ENCODE measurements at regions not wholly inside any gene's neighbourhood (a gene's known extent, or its start where the extent isn't known, plus 50 kb on each side); places are given as distances from the start of the nearest gene placed in this dataset.

DNA sequence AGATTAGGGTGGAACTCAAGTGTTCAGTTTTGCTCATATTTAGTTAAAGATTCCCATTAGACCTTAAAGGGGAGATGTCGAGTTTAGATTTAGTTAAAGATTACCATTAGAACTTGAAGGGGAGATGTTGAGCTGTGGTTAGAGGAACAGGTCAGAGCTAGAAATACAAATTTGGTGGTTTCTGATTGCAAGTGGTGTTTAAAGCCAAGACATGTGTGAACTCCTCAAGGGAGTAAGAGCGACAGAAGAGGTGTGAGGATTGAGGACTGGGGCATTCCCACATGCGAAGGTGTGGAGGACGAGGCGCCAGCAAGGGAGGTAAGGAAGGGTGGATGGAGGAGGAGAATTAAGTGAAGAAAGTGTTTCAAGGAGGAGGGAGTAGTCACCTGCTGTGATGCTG lies 168.6 kb downstream of the IER5 start:
- Mint-ChIP-seq H3K36me3 (no peaks in the 10 kb centered on the region), H3K27ac (no peak overlapping the region), H3K27me3 (peaks cover 31% of the 10 kb centered on the region), H3K4me3 (no peak overlapping the region), H3K9me3 (peaks cover 10% of the 10 kb centered on the region), H3K4me1 (ENCODE audit: unreplicated experiment) (peaks cover 2% of the 10 kb centered on the region)
- TF ChIP-seq, protein P1, sequence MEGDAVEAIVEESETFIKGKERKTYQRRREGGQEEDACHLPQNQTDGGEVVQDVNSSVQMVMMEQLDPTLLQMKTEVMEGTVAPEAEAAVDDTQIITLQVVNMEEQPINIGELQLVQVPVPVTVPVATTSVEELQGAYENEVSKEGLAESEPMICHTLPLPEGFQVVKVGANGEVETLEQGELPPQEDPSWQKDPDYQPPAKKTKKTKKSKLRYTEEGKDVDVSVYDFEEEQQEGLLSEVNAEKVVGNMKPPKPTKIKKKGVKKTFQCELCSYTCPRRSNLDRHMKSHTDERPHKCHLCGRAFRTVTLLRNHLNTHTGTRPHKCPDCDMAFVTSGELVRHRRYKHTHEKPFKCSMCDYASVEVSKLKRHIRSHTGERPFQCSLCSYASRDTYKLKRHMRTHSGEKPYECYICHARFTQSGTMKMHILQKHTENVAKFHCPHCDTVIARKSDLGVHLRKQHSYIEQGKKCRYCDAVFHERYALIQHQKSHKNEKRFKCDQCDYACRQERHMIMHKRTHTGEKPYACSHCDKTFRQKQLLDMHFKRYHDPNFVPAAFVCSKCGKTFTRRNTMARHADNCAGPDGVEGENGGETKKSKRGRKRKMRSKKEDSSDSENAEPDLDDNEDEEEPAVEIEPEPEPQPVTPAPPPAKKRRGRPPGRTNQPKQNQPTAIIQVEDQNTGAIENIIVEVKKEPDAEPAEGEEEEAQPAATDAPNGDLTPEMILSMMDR (conservative IDR thresholded peaks at IDR 0.05): no peak
- no peak for DNase-seq (ENCODE audit: extremely low spot score, unreplicated experiment)

DNA sequence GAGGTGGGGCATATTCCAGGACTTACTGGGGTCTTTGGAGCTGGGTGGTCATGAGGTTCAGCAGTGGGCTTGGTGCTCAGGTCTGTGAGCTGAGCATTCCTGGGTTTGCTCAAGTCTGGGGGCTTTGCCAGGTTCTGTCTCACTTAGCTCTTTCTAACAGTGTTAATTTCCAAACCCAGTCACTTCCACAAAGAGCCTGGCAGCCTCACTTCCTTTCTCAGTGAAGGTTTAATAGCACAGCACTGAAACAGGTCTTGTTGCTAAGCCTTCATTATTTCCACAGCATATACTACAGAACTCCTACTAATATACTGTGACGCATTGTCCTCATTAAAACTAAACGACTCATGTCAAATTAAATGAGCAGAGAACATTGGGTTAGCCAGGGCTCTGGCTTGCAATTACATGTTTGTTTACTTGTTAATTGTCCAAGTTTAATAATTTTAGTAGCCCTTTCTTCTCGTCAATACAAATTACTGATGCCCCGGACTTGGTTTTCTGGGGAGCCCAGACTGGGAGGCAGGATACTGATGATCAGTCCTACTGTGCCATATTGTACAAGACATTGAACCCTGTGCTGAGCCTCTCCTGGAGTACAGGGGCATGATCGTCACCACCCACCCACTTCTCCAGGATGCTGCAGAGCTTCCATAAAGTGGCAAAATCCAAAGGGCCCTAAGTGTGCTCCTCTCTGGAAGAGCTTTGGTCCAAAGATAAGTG lies 170.7 kb downstream of the IER5 start:
- DNase-seq (ENCODE audit: extremely low spot score, unreplicated experiment): no peak
- TF ChIP-seq, protein P1 (conservative IDR thresholded peaks at IDR 0.05): no peak
- Mint-ChIP-seq H3K9me3 (peaks cover 10% of the 10 kb centered on the region), H3K4me1 (ENCODE audit: unreplicated experiment) (no peaks in the 10 kb centered on the region), H3K4me3 (no peak overlapping the region), H3K27ac (no peak overlapping the region), H3K27me3 (peaks cover 38% of the 10 kb centered on the region), H3K36me3 (no peaks in the 10 kb centered on the region)

DNA sequence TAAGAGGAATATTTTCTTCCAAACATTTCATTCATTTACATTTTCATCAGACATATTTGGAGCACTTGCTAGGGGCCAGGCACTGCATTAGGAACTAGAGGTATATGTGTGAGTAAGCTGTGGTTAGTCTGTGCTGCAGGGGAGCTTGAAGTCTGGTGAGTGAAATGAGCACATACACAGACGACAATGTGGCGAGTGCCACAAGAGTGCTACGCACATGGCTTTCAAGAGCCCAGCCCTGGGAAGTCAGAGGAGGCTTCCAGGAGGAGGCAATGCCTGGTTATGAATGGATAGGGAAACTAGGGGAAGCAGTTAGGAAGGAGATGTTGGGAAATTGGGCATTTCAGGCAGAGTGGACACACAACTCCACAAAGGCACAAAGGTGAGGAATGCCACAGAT lies 171.8 kb downstream of the IER5 start:
- Mint-ChIP-seq H3K27ac (no peak overlapping the region), H3K4me3 (no peak overlapping the region), H3K4me1 (ENCODE audit: unreplicated experiment) (no peaks in the 10 kb centered on the region), H3K9me3 (peaks cover 5% of the 10 kb centered on the region), H3K27me3 (peaks cover 38% of the 10 kb centered on the region), H3K36me3 (no peaks in the 10 kb centered on the region)
- no peak for DNase-seq (ENCODE audit: extremely low spot score, unreplicated experiment)
- TF ChIP-seq, protein P1 (conservative IDR thresholded peaks at IDR 0.05): no peak

DNA sequence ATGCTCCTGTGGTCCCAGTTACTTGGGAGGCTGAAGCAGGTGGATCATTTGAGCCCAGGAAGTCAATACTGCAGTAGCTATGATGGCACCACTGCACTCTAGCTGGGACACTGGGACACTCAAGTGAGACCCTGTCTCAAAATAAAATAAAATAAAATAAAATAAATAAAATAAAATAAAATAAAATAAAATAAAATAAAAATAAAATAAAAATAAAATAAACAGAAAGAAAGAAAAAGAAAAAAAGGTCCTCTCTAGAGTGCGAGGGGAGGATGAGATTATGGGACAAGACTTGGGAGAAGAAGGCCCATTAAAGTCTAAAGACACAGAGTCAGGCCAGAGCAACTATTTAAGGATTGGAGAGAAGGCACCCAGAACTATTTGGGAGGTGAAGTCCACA lies 172.5 kb downstream of the IER5 start:
- no peak for DNase-seq (ENCODE audit: extremely low spot score, unreplicated experiment)
- H3K4me1 Mint-ChIP-seq (ENCODE audit: unreplicated experiment): no peaks in the 10 kb centered on the region
- H3K36me3 Mint-ChIP-seq: no peaks in the 10 kb centered on the region
- H3K27me3 Mint-ChIP-seq: peaks cover 38% of the 10 kb centered on the region
- no peaks in the 10 kb centered on the region for H3K9me3 Mint-ChIP-seq
- H3K4me3 Mint-ChIP-seq: no peak overlapping the region
- no peak overlapping the region for H3K27ac Mint-ChIP-seq
- TF ChIP-seq, protein P1 (conservative IDR thresholded peaks at IDR 0.05): no peak

DNA sequence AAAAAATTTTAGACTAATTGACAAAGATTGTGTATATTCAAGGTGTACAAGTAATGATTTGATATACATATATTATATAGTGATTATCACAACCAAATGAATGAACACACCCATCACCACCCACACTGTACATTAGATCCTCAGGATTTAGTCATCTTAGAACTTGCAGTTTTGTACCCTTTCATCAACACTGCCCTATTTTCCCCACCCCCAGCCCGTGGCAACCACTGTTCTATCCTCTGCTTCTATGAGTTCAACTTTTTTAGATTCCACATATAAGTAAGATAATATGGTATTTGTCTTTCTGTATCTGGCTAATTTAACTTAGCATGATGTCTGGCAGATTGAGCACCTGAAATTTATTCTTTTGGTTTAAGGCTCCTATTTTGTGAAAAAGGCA lies 173.6 kb downstream of the IER5 start:
- no peaks in the 10 kb centered on the region for H3K9me3 Mint-ChIP-seq
- H3K4me1 Mint-ChIP-seq (ENCODE audit: unreplicated experiment): no peaks in the 10 kb centered on the region
- peaks cover 39% of the 10 kb centered on the region for H3K27me3 Mint-ChIP-seq
- no peaks in the 10 kb centered on the region for H3K36me3 Mint-ChIP-seq
- DNase-seq (ENCODE audit: extremely low spot score, unreplicated experiment): no peak
- no peak overlapping the region for H3K4me3 Mint-ChIP-seq
- no peak overlapping the region for H3K27ac Mint-ChIP-seq
- TF ChIP-seq, protein P1 (conservative IDR thresholded peaks at IDR 0.05): no peak

All from type B pancreatic cell (in vitro differentiated cells).